ENCODE measurements at regions not wholly inside any gene's neighbourhood (a gene's known extent, or its start where the extent isn't known, plus 50 kb on each side); places are given as distances from the start of the nearest gene placed in this dataset.
"Not testable (repeated sequence)": the region's sequence is repeated elsewhere in the genome, so short reads cannot be mapped to it uniquely, and the experiment has no call there.

DNA sequence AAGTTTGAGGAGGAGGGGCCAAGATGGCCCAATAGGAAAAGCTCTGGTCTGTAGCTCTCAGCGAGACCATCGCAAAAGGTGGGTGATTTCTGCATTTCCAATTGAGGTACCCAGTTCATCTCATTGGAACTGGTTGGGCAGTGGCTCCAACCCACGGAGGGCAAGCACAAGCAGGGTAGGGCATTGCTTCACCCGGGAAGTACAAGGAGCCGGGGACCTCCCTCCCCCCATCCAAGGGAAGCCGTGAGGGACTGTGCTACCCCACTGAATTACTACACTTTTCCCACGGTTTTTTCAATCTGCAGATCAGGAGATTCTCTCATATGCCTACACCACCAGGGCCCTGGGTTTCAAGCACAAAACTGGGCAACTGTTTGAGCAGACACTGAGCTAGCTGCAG, 58.0 kb upstream of the EFCAB3 start:
- DNase-seq, result no peak

DNA sequence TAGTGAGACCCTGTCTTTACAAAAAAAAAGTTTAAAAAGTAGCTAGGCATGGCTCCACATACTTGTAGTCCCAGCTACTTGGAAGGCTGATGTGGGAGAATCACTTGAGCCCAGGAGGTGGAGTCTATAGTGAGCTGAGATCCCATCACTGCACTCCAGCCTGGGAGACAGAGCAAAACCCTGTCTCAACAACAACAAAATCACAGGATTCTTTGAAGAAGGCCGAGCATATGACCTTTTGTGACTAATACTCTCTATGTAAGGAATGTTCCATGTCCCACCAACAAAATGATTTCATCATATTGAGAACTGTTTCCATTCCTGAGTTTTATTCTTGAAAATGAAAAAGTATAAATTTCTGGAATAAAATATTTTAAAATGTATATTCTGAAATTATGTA, 58.9 kb upstream of the EFCAB3 start:
- DNase-seq, result no peak

DNA sequence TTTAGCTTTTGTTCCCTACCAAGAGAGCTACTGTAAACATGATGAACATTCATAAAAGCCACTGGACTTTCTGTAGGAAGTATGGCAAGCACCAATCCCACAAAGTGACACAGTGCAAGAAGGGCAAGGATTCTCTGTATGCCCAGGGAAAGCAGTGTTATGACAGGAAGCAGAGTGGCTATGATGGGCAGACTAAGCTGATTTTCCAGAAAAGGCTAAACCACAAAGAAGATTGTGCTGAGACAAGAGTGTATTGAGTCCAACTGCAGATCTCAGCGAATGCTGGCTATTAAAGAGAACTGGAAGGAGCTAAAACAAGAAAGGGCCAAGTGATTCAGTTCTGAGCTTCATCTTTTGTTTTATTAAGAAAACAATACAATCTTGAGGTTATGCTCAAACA, 60.5 kb upstream of the EFCAB3 start:
- no peak for DNase-seq

DNA sequence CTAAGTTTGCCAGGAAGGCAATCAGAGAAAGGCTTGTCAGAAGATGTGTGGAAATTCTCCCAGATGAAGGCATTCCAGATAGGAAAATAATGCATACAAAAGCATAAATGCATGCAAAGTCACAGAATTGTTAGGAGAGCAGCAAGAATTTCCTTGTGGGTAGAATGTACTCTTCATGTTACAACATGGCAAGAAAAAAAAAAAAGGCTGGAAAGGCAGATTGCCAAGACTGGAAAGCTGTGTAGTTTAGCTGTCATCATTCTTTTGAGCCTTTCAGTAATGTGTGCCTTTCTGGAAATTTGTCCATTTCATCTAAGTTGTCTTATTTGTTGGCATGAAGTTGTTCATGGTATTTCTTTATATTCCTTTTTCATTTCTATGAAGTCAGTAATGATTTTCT, 71.0 kb upstream of the EFCAB3 start:
- DNase-seq, result no peak

DNA sequence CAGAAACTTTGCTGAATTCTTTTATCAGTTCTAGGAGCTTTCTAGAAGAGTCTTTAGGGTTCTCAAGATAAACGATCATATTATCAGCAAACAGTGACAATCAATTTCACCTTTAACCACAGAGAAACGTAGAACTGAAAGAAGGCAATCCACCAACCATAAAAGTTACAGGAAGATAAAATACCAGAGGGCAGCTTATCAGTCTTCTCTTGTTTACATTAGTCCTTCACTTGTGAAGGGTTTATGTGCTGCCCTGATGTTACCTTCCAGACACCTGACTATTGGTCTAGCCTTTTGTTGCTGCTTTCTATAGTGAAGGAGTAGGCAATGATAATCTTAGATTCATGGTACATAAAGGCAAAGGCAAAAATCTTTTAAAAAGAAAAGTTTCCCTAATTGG, 73.2 kb upstream of the EFCAB3 start:
- DNase-seq, result no peak

DNA sequence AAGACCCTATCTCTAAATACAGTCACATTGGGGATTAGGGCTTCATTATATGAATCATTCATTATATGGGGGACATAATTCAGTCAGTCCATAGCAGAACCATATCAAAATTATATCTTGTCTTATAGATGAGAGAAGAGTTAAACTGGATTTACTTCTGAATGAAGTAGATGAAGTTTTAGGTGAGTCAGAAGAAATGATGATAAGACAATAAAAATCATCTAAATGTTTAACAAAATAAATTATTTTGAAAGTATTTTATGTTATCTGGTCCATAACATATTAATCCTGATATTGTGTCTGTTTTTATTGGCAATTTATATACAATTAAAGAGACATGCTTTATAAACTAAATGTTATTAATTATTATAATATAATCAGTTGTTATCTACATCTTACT, 76.9 kb upstream of the EFCAB3 start:
- no peak for DNase-seq

DNA sequence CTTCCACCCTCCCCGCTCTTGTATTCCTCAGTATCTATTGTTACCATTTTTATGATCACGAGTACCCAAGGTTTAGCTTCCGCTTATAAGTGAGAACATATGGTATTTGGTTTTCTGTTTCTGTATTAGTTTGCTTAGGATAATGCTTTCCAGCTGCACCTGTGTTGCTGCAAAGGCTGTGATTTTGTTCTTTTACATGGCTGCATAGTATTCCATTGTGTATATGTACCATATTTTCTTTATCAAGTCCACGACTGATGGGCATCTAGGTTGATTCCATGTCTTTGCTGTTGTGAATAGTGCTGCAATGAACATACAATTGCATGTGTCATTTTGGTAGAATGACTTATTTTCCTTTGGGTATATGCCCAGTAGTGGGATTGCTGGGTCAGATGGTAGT, 79.7 kb upstream of the EFCAB3 start:
- DNase-seq, result no peak

DNA sequence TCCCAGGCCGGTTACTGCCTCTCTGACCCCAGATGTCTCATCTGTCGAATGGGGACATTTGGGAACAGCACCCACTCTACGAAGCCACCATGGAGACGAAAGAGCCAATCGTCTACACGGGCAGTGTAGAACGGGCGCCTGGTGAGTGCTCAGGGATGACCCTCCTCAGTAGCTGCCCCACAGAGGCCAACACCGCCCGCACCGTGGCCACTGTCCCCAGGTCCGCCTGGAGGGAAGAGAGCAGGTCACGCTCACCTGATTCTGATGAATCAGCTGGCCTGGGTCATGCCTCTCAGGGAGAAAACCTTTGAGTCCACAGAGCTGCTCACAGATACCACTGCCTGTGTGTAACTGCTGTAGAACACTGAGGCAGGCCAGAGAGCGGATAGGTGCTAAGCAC, 105.1 kb upstream of the EFCAB3 start:
- DNase-seq, result not testable (repeated sequence)

DNA sequence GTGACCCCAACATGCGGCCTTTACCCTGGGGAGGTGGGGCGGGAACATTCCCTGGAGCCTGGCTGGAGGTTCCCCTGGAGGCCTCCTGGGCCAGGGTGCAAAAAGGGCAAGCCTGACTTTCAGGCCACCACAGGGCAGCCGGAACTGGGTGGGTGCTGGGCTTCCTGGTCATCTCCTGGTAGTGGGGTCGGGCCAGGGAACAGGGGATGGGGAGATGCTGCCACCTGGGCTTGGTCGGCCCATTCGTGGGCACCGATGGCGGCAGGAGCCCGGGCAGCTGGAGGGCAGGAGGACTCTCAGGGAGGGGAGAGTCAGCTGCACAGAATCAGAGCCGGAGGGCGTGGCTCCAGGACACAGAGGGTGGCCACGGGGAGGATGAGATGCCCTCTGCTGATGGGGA, 112.0 kb upstream of the EFCAB3 start:
- DNase-seq, result not testable (repeated sequence)

DNA sequence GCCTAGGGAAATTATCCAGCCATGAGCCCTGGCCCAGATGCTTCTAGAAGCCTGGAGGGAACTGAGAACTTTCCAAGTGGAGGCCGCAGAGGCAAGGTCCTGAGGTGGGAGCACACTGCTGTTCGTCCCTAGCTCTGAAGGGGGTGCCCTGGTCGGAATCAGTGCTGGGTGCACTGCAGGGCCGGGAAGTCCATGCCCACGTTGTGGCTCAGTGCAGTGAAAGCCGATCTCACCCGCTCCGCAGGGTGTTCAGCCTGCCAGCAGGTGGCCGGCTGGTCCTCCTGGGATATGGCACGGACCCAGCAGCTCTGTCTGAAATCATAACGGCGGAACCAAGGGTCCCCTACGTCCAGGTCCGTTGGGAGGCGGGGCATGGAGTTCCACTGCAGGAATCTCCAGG, 115.4 kb upstream of the EFCAB3 start:
- DNase-seq, result not testable (repeated sequence)

DNA sequence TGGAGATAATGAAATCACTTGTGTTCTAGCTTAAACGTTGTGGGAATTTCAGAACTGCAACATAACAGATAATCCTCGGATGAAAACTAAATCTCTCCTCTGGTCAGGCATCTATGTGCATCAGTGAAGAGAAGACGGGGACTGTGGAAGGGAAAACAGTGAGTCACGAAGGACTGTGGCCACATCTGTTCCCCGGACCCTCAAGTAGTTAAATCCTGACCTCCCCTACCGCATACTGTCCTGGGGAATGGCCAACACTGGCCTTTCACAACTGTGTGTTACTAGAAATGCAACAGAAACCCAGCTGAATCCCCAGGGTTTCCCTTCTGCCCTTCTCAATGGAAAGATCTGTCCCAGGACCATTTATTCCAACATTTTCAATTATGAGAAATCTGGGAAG, 124.6 kb upstream of the EFCAB3 start:
- not testable (repeated sequence) for DNase-seq

DNA sequence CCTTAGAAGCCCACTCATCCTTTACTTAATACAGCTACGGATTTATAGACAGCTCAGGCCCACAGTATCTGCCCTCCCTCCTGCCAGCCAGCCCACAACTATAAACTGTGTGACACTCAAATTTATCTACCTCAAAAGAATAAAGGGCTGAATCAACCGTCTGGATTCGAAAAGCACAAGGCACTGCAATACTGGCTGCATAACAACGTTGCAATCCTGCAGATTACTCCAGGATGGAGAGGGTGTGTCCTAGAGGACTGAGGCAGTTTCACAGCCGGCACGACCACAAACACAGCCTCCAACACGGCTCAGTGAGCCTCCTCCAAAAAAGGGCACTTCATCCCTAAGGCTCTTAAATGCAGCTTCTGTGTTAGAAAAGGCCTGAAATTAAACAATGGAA, 138.3 kb upstream of the EFCAB3 start:
- DNase-seq, result not testable (repeated sequence)

DNA sequence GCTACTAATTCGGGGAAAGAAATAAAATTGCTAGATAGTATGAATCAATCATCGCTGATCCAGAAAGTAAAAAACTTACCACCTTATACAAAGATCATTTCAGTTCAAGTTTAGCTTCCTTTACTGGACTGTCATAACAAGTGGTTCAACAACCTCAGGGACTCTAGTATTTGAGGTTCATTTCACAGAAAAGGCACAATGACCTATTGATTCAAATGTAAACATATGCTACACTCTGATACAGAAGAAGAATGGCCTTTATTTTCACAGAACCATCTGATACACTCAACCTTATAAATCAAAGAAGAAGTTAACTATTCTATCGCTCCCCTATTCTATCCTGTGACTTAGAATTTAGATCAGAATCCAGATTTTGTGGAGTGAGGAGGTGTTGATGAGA, 140.8 kb upstream of the EFCAB3 start:
- DNase-seq, result not testable (repeated sequence)

DNA sequence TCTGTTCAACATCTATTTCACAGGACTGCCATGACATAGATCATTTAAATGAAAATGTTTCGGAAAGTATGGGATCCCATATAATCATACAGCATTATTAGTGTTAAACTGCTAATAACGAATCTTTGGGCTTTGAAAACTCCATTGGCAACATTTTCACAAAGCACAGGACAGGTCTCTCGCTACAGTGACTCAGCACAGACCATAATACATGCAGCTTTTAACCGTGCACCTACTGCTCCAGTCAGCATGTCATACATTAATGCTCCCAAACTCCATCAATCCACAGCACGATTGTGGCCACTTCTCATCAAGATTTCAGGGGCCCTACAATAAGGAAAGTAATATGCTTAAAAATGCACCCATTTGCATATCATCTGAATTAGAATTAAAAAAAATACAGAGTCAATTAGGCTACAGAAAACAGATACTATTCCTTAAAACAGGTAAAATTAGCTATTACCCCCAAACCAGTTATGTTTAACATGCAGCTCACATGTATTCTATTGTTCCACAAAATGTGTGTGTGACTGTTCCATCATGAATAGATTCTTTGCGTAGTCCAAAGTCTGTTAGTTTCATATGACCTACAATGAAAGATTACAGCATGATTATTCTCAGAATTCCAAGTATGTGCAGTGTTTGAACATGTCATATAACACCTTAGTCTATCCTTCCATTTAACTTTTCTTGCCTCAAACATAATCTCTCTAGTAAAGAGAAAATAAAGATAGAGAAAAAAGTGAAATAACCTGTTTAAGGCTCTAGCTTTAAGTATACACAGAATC, 141.6 kb upstream of the EFCAB3 start:
- DNase-seq, result not testable (repeated sequence)

DNA sequence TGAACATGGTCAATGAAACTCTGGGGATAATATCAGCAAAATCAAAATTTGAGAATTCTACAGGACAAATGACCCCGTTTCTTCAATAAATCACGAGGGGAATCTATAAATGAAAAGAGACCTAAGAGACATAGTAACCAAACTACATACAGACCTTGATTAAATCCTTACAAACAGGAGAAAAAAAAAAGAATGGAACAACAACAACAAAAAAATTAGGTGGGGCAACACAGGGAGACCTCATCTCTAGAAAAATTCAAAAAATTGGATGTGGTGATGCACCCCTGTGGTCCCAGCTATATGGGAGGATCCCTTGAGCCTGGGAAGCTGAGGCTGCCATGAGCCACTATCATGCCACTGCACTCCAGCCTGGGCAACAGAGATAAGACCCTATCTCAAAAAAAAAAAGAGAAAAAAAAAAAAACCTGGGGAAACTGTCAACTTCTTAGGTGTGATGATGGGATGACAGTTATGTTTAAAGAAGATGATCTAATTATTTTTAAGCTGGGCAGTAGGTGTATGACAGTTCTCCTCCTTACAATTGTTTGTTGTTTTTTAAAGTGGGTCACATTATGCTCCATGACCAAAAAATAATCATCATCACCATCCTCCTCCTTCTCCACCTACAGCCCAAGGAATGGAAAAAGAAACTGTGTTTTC, 146.4 kb upstream of the EFCAB3 start:
- DNase-seq, result not testable (repeated sequence)

DNA sequence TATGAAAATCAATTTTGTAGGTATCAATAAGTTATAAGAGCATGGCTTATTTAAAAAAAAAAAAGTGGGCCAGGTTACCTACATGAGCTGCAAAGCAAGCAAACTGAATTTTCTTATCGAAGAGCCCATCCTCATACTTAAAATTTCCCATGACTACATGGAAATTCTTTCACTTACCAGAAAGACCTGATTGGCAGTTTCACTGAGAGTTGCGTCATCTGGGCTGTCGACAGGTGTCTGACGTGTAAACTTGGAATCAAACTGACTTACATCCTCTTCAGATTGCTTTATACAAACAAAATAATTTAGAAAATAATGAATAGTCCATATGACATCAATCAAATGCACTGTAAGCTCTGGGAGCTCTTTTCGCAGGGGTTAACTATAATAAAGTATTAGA, 149.1 kb upstream of the EFCAB3 start:
- DNase-seq, result not testable (repeated sequence)

DNA sequence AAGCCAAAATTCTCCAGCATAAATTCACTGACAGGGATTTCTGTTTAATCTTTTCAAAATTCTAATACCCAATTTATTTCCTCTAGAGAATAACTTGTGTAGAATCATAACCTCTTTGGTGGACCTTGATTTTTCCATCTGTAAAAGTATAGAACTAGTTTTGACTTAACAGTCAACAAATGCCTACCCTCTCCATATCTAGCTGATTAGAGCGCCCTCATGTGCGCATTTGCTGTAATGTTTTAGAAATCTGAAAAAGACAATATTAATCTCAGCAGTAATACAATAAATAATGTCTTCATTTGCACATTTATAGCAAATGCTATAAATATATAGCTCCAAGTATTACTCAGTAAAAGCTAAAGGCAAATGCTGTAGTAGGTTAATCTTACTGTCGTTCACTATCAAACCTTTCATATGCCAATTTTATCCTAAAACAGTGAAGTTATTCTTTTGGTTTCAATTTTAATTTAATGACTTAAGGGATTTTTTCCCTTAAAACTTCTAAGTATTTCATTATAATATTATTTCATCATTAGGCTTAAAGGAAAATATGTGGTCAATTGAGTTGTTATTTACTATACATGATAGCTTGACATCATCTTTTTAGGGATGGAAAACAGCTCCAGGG, 153.6 kb upstream of the EFCAB3 start:
- peak in 1 of 4 experiments; percentile 20 for DNase-seq

DNA sequence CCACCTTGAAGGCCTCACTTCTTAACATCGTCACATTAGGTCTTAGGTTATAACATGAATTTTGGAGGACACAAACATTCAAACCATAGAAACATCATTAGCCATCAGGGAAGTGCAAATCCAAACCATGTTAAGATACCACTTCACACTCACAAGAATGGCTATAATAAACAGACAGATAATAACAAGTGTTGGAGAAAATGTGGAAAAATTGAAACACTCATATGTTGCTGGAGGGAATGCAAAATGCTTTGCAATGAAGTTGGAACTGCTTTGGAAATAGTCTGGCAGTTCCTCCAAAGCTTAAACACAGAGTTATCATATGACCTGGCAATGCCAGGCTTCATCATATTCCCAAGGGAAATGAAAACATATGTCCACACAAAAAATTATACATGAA, 156.8 kb upstream of the EFCAB3 start:
- not testable (repeated sequence) for DNase-seq

DNA sequence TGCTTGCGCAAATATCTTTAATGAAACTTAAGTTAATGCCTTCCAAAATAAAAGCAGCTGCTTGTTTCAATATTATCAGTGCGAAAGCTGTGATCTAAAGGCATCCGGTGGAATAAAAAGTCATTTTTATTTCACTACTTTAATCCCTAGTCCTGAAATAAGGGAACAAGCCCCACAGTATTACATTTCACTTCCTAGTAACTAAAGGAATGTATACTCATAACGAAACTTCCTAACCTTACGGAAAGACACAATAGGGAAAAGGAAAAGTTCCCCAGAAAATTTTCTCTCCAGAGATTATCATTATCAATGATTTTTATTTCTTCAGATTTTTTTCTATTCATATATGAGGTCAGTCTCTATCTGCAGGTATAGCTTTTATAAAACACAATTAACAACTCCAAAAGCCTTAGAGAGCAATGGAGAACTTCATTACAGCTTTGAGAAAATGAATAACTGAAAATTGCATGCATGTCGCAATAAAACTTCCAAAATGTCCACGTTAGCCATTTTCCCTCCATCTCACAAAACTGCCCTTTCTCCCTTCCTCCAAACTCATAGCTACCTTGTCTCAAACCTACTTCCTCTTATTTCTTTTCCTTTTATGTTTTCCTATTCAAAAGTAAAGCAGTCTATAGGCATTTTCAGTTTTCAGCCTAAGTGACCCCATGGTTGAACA, 154.3 kb upstream of the MED13 start:
- DNase-seq, result peak in 2 of 4 experiments; percentile 43 to 64

DNA sequence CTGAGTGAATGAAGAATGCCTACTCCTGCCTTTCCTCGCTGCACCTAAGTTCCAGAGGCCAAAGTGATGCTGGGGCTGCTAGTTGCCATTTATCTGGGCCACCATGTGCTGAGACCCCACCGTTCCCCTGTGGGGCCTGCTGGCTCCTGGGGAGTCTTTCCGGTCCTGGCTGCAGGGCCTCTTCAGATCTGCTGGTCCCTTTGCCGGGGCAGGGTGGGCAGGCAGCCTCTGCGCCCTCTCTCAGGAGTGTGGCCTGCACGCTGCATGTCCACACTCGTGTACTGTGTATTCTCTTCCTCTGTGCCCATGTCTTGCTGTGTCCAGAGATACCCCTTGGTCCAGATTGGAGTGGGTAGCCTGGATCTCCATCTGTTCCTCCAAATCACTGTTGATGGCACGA, 151.8 kb upstream of the MED13 start:
- no peak for DNase-seq

DNA sequence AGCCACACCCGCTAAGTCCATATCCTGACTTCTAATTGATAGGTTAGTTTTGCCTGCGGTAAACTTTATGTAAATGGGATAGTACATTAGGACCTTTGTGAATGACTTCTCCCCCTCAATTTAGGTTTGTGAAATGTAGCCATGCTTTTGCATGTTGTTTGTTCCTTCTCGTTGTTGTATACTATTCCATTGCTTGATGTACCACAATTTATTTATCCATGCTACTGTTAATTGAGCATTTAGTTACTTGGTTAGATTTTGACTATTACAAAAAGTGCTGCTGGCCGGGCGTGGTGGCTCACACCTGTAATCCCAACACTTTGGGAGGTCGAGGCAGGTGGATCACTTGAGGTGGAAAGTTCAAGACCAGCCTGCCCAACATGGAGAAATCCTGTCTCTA, 150.8 kb upstream of the MED13 start:
- not testable (repeated sequence) for DNase-seq

DNA sequence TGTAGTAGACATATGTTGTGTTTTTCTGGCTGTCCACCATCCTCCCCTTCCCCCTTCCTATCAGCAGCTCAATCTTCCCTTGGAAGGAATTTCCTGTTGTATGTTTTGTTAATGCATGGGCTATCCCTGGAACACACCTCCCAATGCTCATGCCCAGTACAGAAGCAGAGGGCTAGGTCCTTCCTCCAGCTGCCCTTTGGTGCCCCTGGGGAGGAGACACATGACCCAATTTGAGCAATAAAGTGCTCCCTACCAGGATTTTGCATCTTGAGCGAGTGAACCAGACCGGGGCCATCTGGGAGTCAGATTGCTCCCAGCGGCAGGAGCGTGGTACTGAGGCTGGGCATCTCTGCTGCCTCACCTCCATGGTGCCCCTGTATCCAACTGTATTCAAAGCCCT, 141.5 kb upstream of the MED13 start:
- no peak for DNase-seq

DNA sequence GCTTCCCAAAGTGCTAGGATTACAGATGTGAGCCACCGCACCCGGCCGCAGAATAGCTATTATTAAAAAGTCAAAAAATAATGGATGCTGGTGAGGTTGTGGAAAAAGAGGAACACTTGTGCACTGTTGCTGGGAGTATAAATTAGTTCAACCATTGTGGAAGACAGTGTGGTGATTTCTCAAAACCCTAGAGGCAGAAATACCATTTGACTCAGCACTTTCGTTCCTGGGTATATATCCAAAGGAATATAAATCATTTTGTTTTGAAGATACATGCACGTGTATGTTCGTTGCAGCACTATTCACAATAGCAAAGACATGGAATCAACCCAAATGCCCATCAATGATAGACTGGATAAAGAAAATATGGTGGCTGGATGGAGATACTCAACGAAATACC, 132.1 kb upstream of the MED13 start:
- DNase-seq, result peak in 2 of 4 experiments; percentile 15 to 56

Measured in suppressor macrophage (primary cell).